Endodermal cell (in vitro differentiated cells): ENCODE measurements at regions not wholly inside any gene's neighbourhood (a gene's known extent, or its start where the extent isn't known, plus 50 kb on each side); places are given as distances from the start of the nearest gene placed in this dataset.
"Not testable (repeated sequence)": the region's sequence is repeated elsewhere in the genome, so short reads cannot be mapped to it uniquely, and the experiment has no call there.

ENCODE experiments used
- DNase-seq: peaks from one replicate; pipeline ENCODE4 v3.0.0-alpha.2; 2017
- H3K27ac ChIP-seq: 2 replicates; pipeline ENCODE4 v1.5.1; 2013; ENCODE audit warnings: mild to moderate bottlenecking, low read depth, low read length, moderate library complexity
- H3K27me3 ChIP-seq: 2 replicates; pipeline ENCODE4 v1.6.1; 2013; ENCODE audit warnings: mild to moderate bottlenecking, low read length, moderate library complexity; ENCODE audit not compliant: insufficient read depth, control insufficient read depth, poor library complexity, severe bottlenecking
- H3K36me3 ChIP-seq: 2 replicates; pipeline ENCODE4 v1.7.0; 2013; ENCODE audit warnings: mild to moderate bottlenecking, low read length, moderate library complexity; ENCODE audit not compliant: control insufficient read depth, insufficient read depth
- H3K4me1 ChIP-seq: one replicate; pipeline ENCODE4 v1.7.0; 2013; ENCODE audit warnings: low read length; ENCODE audit not compliant: control insufficient read depth, insufficient read depth
- H3K4me3 ChIP-seq: 2 replicates; pipeline ENCODE4 v1.5.1; 2013; ENCODE audit warnings: mild to moderate bottlenecking, low read length, moderate library complexity
- H3K9ac ChIP-seq: 2 replicates; pipeline ENCODE4 v1.6.1; 2013; ENCODE audit warnings: mild to moderate bottlenecking, low read length, moderate library complexity; ENCODE audit not compliant: poor library complexity, severe bottlenecking; ENCODE audit errors: extremely low read depth
- H3K9me3 ChIP-seq: 2 replicates; pipeline ENCODE4 v1.6.1; 2013; ENCODE audit warnings: mild to moderate bottlenecking, low read length, moderate library complexity; ENCODE audit not compliant: control insufficient read depth
- H3K27ac Mint-ChIP-seq: 2 replicates; pipeline ENCODE4 v1.8.0; 2020; ENCODE audit warnings: mixed read lengths
- H3K27me3 Mint-ChIP-seq: 2 replicates; pipeline ENCODE4 v1.8.0; 2021; ENCODE audit warnings: mild to moderate bottlenecking, mixed read lengths; ENCODE audit not compliant: insufficient read depth
- H3K36me3 Mint-ChIP-seq: 2 replicates; pipeline ENCODE4 v1.8.0; 2020; ENCODE audit warnings: low read depth, mixed read lengths
- H3K4me1 Mint-ChIP-seq: 2 replicates; pipeline ENCODE4 v1.8.0; 2020; ENCODE audit warnings: mixed read lengths
- H3K4me3 Mint-ChIP-seq: 2 replicates; pipeline ENCODE4 v1.8.0; 2020; ENCODE audit warnings: mild to moderate bottlenecking, moderate library complexity, mixed read lengths
- H3K9me3 Mint-ChIP-seq: 2 replicates; pipeline ENCODE4 v1.8.0; 2020; ENCODE audit warnings: mild to moderate bottlenecking, mixed read lengths
- WGBS, 2 experiments: methylation state at CpG; one replicate each; pipeline versions ENCODE4 v1.1.5 to v1.1.7; 2013; ENCODE audit warnings: missing lambda C conversion rate in 2 of 2, mixed read lengths in 1 of 2; ENCODE audit not compliant: insufficient coverage in 1 of 2, insufficient read length in 1 of 2; 5-methylcytosine and 5-hydroxymethylcytosine counted together
- TF ChIP-seq, protein P1 (sequence below): fragments of 200-600 bp; sonication (generic); conservative IDR thresholded peaks from 2 replicates; pipeline ENCODE4 v1.5.0; 2021; ENCODE audit warnings: antibody characterized with exemption, mild to moderate bottlenecking

DNA sequence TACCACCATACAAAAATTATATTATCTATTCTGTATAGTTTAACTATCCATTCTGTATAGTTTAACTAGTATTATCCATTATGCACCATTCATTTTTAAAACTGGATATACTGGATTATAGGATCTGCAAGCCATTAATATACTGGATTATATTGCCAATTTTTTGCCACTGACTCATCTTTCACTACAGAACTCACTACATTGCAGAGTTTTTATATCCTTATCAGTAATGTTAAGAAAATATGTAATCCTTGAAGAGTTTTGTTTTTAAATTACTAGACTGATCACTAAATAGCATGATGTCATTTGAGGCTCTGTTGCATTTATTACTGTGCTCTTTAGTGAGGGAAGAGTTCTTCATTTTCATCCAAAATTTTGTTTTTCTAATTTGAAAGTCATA lies 109.8 kb upstream of the SNX2 start:
- H3K27ac ChIP-seq, result no peak overlapping the region
- no peak overlapping the region for H3K4me3 ChIP-seq
- Mint-ChIP-seq H3K36me3 (no peaks in the 10 kb centered on the region), H3K4me1 (no peaks in the 10 kb centered on the region), H3K4me3 (no peak overlapping the region), H3K27ac (no peak overlapping the region), H3K9me3 (no peaks in the 10 kb centered on the region), H3K27me3 (no peaks in the 10 kb centered on the region)
- TF ChIP-seq, protein P1, sequence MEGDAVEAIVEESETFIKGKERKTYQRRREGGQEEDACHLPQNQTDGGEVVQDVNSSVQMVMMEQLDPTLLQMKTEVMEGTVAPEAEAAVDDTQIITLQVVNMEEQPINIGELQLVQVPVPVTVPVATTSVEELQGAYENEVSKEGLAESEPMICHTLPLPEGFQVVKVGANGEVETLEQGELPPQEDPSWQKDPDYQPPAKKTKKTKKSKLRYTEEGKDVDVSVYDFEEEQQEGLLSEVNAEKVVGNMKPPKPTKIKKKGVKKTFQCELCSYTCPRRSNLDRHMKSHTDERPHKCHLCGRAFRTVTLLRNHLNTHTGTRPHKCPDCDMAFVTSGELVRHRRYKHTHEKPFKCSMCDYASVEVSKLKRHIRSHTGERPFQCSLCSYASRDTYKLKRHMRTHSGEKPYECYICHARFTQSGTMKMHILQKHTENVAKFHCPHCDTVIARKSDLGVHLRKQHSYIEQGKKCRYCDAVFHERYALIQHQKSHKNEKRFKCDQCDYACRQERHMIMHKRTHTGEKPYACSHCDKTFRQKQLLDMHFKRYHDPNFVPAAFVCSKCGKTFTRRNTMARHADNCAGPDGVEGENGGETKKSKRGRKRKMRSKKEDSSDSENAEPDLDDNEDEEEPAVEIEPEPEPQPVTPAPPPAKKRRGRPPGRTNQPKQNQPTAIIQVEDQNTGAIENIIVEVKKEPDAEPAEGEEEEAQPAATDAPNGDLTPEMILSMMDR, result no peak
- DNase-seq, result no peak
- H3K36me3 ChIP-seq, result no peaks in the 10 kb centered on the region
- no peaks in the 10 kb centered on the region for H3K27me3 ChIP-seq
- H3K9ac ChIP-seq, result no peak overlapping the region
- H3K4me1 ChIP-seq, result no peaks in the 10 kb centered on the region
- no peaks in the 10 kb centered on the region for H3K9me3 ChIP-seq

DNA sequence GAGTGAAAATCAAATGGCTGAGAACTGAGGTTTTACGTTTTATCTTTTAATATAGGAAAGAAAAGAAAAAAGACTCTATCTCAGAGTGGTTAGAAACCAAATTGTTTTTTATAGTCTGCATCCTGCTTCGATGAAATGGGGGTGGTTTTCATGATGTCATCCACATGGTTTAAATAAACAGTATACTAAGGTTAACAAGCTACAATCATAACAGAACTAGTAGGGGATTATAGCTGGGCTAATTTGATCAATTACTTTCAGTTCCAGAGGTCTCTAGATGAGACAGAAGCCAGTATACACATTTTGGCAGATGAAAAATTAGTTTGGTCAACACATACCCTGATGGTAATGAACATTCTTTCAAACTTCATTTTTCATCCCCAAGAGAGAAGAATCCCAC lies 106.3 kb upstream of the SNX2 start:
- H3K4me3 ChIP-seq, result no peak overlapping the region
- H3K9me3 ChIP-seq, result no peaks in the 10 kb centered on the region
- H3K27ac Mint-ChIP-seq, result no peak overlapping the region
- no peaks in the 10 kb centered on the region for H3K36me3 Mint-ChIP-seq
- no peaks in the 10 kb centered on the region for H3K4me1 ChIP-seq
- 97 to 100% methylated on average over 2 of the region's 2 CpGs for WGBS, 2 experiments
- no peak overlapping the region for H3K4me3 Mint-ChIP-seq
- H3K27me3 ChIP-seq, result no peaks in the 10 kb centered on the region
- TF ChIP-seq, protein P1, result no peak
- H3K4me1 Mint-ChIP-seq, result no peaks in the 10 kb centered on the region
- DNase-seq, result no peak
- no peaks in the 10 kb centered on the region for H3K27me3 Mint-ChIP-seq
- H3K9ac ChIP-seq, result no peak overlapping the region
- no peaks in the 10 kb centered on the region for H3K9me3 Mint-ChIP-seq
- H3K27ac ChIP-seq, result no peak overlapping the region
- no peaks in the 10 kb centered on the region for H3K36me3 ChIP-seq

DNA sequence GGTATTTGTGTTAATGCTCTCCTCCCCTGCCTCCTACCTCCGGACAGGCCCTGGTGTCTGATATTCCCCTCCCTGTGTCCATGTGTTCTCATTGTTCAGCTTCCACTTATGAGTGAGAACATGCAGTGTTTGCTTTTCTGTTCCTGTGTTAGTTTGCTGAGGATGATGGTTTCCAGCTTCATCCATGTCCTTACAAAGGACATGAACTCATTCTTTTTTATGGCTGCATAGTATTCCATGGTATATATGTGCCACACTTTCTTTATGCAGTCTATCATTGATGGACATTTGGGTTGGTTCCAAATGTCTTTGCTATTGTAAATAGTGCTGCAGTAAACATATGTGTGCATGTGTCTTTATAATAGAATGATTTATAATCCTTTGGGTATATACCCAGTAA lies 105.2 kb upstream of the SNX2 start:
- not testable (repeated sequence) for H3K27me3 ChIP-seq, H3K9ac ChIP-seq, H3K4me3 Mint-ChIP-seq, DNase-seq, H3K4me3 ChIP-seq, H3K9me3 Mint-ChIP-seq, H3K27me3 Mint-ChIP-seq, H3K4me1 ChIP-seq, H3K27ac ChIP-seq, H3K4me1 Mint-ChIP-seq, H3K27ac Mint-ChIP-seq, H3K9me3 ChIP-seq, H3K36me3 Mint-ChIP-seq, H3K36me3 ChIP-seq
- 87 to 100% methylated on average over 1 of the region's 1 CpG for WGBS, 2 experiments

DNA sequence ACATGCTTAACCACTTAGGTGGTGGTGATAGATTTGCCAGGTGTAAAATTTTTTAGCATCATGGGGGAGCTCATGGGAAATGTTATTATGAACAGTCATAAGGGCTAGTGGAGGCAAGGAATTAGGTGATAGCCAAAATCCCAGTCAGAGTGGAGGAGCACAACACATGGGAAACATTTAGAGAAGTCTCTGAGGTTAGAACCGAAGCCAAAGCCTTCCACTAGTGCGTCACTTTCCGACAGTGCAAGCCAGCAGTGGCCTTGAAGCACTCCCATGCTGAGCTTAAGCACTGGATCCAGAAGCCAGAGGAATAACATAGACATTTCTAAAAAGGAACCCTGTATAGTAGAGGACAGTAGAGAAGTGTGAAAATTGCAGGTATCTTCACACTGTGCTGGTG lies 101.5 kb upstream of the SNX2 start:
- Histone ChIP-seq H3K9me3 (no peaks in the 10 kb centered on the region), H3K27me3 (no peaks in the 10 kb centered on the region), H3K4me1 (no peaks in the 10 kb centered on the region), H3K4me3 (no peak overlapping the region), H3K36me3 (no peaks in the 10 kb centered on the region), H3K27ac (no peak overlapping the region), H3K9ac (no peak overlapping the region)
- no peaks in the 10 kb centered on the region for H3K4me1 Mint-ChIP-seq
- 85 to 95% methylated on average over 3 of the region's 3 CpGs for WGBS, 2 experiments
- no peak overlapping the region for H3K27ac Mint-ChIP-seq
- peaks cover 2% of the 10 kb centered on the region for H3K9me3 Mint-ChIP-seq
- TF ChIP-seq, protein P1, result no peak
- H3K36me3 Mint-ChIP-seq, result no peaks in the 10 kb centered on the region
- H3K4me3 Mint-ChIP-seq, result no peak overlapping the region
- H3K27me3 Mint-ChIP-seq, result no peaks in the 10 kb centered on the region
- DNase-seq, result no peak
